Skeletal muscle tissue (tissue), 3 donors: ENCODE measurements at regions not wholly inside any gene's neighbourhood (a gene's known extent, or its start where the extent isn't known, plus 50 kb on each side); places are given as distances from the start of the nearest gene placed in this dataset.

ENCODE experiments used
- H3K27ac ChIP-seq: one replicate; pipeline ENCODE4 v1.7.0; 2013; ENCODE audit warnings: mild to moderate bottlenecking, low read depth, low read length, inconsistent platforms
- H3K27me3 ChIP-seq, 3 donors: one replicate each; pipeline ENCODE4 v1.7.0; 2013; ENCODE audit warnings: low read length in 3 of 3; ENCODE audit not compliant: control insufficient read depth in 3 of 3, insufficient read depth in 3 of 3
- H3K36me3 ChIP-seq, 3 donors: one replicate each; pipeline ENCODE4 v1.7.0; 2013; ENCODE audit warnings: low read length in 3 of 3; ENCODE audit not compliant: control insufficient read depth in 3 of 3, insufficient read depth in 3 of 3
- H3K4me1 ChIP-seq, 3 donors: one replicate each; pipeline ENCODE4 v1.7.0; 2013; ENCODE audit warnings: low read length in 3 of 3, mild to moderate bottlenecking in 3 of 3; ENCODE audit not compliant: control insufficient read depth in 3 of 3, insufficient read depth in 3 of 3
- H3K4me3 ChIP-seq, 3 donors: one replicate each; pipeline ENCODE4 v1.7.0; 2013; ENCODE audit warnings: low read length in 3 of 3
- H3K9ac ChIP-seq, 3 donors: one replicate each; pipeline ENCODE4 v1.7.0; 2013; ENCODE audit warnings: low read length in 3 of 3, mild to moderate bottlenecking in 3 of 3, moderate library complexity in 2 of 3, low read depth in 1 of 3
- H3K9me3 ChIP-seq, 3 donors: one replicate each; pipeline ENCODE4 v1.7.0; 2013; ENCODE audit warnings: low read length in 3 of 3; ENCODE audit not compliant: control insufficient read depth in 3 of 3
- donor health status: Osteomylitis.

- no peak overlapping the region for H3K9ac ChIP-seq
- H3K4me1 ChIP-seq, result no peaks in the 10 kb centered on the region
- H3K9me3 ChIP-seq, result no peaks in the 10 kb centered on the region
- no peaks in the 10 kb centered on the region for H3K27me3 ChIP-seq
- H3K36me3 ChIP-seq, result no peaks in the 10 kb centered on the region
- H3K4me3 ChIP-seq, result no peak overlapping the region
- no peak overlapping the region for H3K27ac ChIP-seq
Observed at GRCh38 chr18:39487932-39488331, 1922.3 kb upstream of the CELF4 start.

DNA sequence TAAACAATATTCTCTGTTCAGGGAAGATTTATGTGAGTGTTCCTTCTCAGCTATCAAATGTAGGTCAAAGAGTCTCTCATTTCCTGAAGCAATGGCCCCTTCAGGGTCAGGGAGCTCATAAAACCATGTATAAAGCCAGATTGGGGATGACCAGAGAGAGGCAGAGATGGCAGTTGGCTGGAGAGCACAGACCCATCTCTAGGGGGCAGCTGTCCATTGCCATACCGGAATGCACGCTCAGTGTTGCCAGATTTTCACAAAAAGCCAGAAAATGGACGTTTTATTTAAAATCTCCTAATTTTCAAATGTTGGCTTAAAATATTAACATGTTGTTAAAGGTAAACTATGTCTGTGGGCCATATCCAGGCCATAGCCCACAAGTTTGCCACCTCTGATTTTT lies 1920.7 kb upstream of the CELF4 start:
- Histone ChIP-seq H3K36me3 (no peaks in the 10 kb centered on the region), H3K27me3 (no peaks in the 10 kb centered on the region), H3K9me3 (no peaks in the 10 kb centered on the region), H3K27ac (no peak overlapping the region), H3K4me3 (no peak overlapping the region), H3K9ac (no peak overlapping the region), H3K4me1 (no peaks in the 10 kb centered on the region)

GRCh38 chr18:39485696-39486095 lies 1920.1 kb upstream of the CELF4 start:
- Histone ChIP-seq H3K27ac (no peak overlapping the region), H3K4me3 (no peak overlapping the region), H3K36me3 (no peaks in the 10 kb centered on the region), H3K4me1 (no peaks in the 10 kb centered on the region), H3K9me3 (no peaks in the 10 kb centered on the region), H3K9ac (no peak overlapping the region), H3K27me3 (no peaks in the 10 kb centered on the region)

- H3K4me3 ChIP-seq, result no peak overlapping the region
- no peak overlapping the region for H3K27ac ChIP-seq
- H3K9me3 ChIP-seq, result no peaks in the 10 kb centered on the region
- H3K27me3 ChIP-seq, result no peaks in the 10 kb centered on the region
- H3K9ac ChIP-seq, result no peak overlapping the region
- H3K4me1 ChIP-seq, result no peaks in the 10 kb centered on the region
- no peaks in the 10 kb centered on the region for H3K36me3 ChIP-seq
Observed at GRCh38 chr18:39481281-39481680, 1915.7 kb upstream of the CELF4 start.

DNA sequence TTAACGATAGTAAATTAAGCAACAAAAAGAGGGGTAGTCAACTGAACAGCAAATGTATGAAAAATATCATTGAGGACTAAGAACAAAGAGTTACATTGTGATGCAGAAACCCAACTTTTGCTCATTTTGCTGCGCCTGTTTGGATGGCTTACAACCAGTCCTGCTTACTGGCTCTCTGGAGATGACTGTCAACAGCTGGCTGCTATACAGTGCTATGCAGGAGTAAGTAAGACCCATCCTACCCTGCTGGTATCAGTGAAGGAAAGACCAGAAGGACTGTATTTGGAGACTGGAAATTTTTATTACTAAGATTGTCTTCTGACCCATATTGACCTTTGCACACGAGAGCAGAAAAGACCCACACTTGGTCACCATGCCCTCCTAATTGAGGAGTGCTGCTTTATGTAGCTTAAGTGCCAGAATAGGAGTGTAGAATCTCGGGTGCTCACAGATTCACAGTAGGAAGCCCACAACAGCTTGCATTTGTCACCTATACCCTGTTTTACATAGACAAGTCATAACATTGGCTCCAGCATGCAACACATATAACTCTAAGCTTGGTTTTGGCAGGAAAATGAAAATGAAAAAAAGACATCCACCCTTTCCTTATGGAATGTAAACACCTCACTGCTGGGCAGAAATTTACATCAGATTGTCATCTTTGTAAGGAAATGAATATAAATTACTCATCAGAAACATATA lies 1915.0 kb upstream of the CELF4 start:
- H3K9ac ChIP-seq, result no peak overlapping the region
- no peak overlapping the region for H3K4me3 ChIP-seq
- no peaks in the 10 kb centered on the region for H3K9me3 ChIP-seq
- no peaks in the 10 kb centered on the region for H3K27me3 ChIP-seq
- no peaks in the 10 kb centered on the region for H3K4me1 ChIP-seq
- no peak overlapping the region for H3K27ac ChIP-seq
- H3K36me3 ChIP-seq, result no peaks in the 10 kb centered on the region

GRCh38 chr18:39464006-39464405 lies 1898.4 kb upstream of the CELF4 start:
- Histone ChIP-seq H3K4me1 (no peaks in the 10 kb centered on the region), H3K36me3 (no peaks in the 10 kb centered on the region), H3K27me3 (no peaks in the 10 kb centered on the region), H3K4me3 (no peak overlapping the region), H3K27ac (no peak overlapping the region), H3K9ac (no peak overlapping the region), H3K9me3 (no peaks in the 10 kb centered on the region)

GRCh38 chr18:39462436-39462835 lies 1896.8 kb upstream of the CELF4 start:
- H3K4me3 ChIP-seq, result no peak overlapping the region
- no peaks in the 10 kb centered on the region for H3K4me1 ChIP-seq
- no peaks in the 10 kb centered on the region for H3K27me3 ChIP-seq

DNA sequence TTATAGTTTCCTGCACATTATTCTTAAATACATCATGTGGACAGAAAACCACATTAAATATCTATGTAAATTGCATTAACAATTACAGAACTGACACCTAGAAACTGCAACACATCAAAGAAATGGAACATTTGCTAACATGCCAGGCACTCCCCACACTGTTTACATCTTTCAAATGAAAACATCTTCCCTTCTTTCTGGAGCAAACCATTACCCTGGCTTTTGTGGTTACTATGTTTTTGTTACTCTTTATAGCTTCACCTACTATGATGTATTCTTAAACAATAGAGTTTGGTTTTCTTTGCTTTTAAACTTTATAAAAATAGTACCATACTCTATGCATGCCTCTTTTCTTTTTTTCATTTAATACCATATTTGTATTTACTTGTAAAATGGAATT lies 1894.5 kb upstream of the CELF4 start:
- no peaks in the 10 kb centered on the region for H3K36me3 ChIP-seq
- H3K27ac ChIP-seq, result no peak overlapping the region
- no peaks in the 10 kb centered on the region for H3K9me3 ChIP-seq
- no peak overlapping the region for H3K9ac ChIP-seq
- H3K27me3 ChIP-seq, result no peaks in the 10 kb centered on the region
- no peaks in the 10 kb centered on the region for H3K4me1 ChIP-seq
- no peak overlapping the region for H3K4me3 ChIP-seq

More at GRCh38 chr18:39462436-39462835, 1896.8 kb upstream of the CELF4 start:
- Histone ChIP-seq H3K9me3 (no peaks in the 10 kb centered on the region), H3K27ac (no peak overlapping the region), H3K9ac (no peak overlapping the region), H3K36me3 (no peaks in the 10 kb centered on the region)

- Histone ChIP-seq H3K9me3 (no peaks in the 10 kb centered on the region), H3K27ac (no peak overlapping the region), H3K4me1 (no peaks in the 10 kb centered on the region), H3K27me3 (no peaks in the 10 kb centered on the region), H3K4me3 (no peak overlapping the region), H3K9ac (no peak overlapping the region), H3K36me3 (no peaks in the 10 kb centered on the region)
Observed at GRCh38 chr18:39455285-39455684, 1889.7 kb upstream of the CELF4 start.

- Histone ChIP-seq H3K9me3 (no peaks in the 10 kb centered on the region), H3K27me3 (no peaks in the 10 kb centered on the region), H3K9ac (no peak overlapping the region), H3K4me3 (no peak overlapping the region), H3K4me1 (no peaks in the 10 kb centered on the region), H3K36me3 (no peaks in the 10 kb centered on the region), H3K27ac (no peak overlapping the region)
Observed at GRCh38 chr18:39454866-39455265, 1889.3 kb upstream of the CELF4 start.
